ENCODE measurements at regions not wholly inside any gene's neighbourhood (a gene's known extent, or its start where the extent isn't known, plus 50 kb on each side); places are given as distances from the start of the nearest gene placed in this dataset.
"Not testable (repeated sequence)": the region's sequence is repeated elsewhere in the genome, so short reads cannot be mapped to it uniquely, and the experiment has no call there.

- no peaks in the 10 kb centered on the region for H3K9me3 Mint-ChIP-seq
- no peak overlapping the region for H3K4me3 Mint-ChIP-seq
- H3K36me3 Mint-ChIP-seq: no peaks in the 10 kb centered on the region
- H3K27ac Mint-ChIP-seq: no peak overlapping the region
- H3K27me3 Mint-ChIP-seq: no peaks in the 10 kb centered on the region
- H3K4me1 Mint-ChIP-seq: no peaks in the 10 kb centered on the region
These were observed 270.5 kb downstream of the C12orf75 start for GRCh38 chr12:105600911-105601545.

GRCh38 chr12:105602312-105602711 lies 271.8 kb downstream of the C12orf75 start:
- not testable (repeated sequence) for H3K4me1 Mint-ChIP-seq, H3K4me3 Mint-ChIP-seq, H3K27ac Mint-ChIP-seq, H3K27me3 Mint-ChIP-seq, H3K36me3 Mint-ChIP-seq, H3K9me3 Mint-ChIP-seq

- not testable (repeated sequence) for H3K27me3 Mint-ChIP-seq
These were observed 273.8 kb downstream of the C12orf75 start for GRCh38 chr12:105604281-105604680.

GRCh38 chr12:105606613-105607012 lies 276.1 kb downstream of the C12orf75 start:
- not testable (repeated sequence) for H3K27ac Mint-ChIP-seq, H3K36me3 Mint-ChIP-seq, H3K4me1 Mint-ChIP-seq, H3K4me3 Mint-ChIP-seq, H3K9me3 Mint-ChIP-seq, H3K27me3 Mint-ChIP-seq

More at GRCh38 chr12:105604281-105604680, 273.8 kb downstream of the C12orf75 start:
- not testable (repeated sequence) for H3K4me3 Mint-ChIP-seq, H3K27ac Mint-ChIP-seq, H3K9me3 Mint-ChIP-seq, H3K4me1 Mint-ChIP-seq, H3K36me3 Mint-ChIP-seq

- H3K9me3 Mint-ChIP-seq, H3K27ac Mint-ChIP-seq, H3K4me1 Mint-ChIP-seq, H3K27me3 Mint-ChIP-seq, H3K4me3 Mint-ChIP-seq, H3K36me3 Mint-ChIP-seq: not testable (repeated sequence)
These were observed 278.5 kb downstream of the C12orf75 start for GRCh38 chr12:105609001-105609400.

GRCh38 chr12:105610459-105610858 lies 280.0 kb downstream of the C12orf75 start:
- no peaks in the 10 kb centered on the region for H3K36me3 Mint-ChIP-seq
- H3K4me3 Mint-ChIP-seq: no peak overlapping the region
- no peaks in the 10 kb centered on the region for H3K27me3 Mint-ChIP-seq
- H3K4me1 Mint-ChIP-seq: no peaks in the 10 kb centered on the region
- no peak overlapping the region for H3K27ac Mint-ChIP-seq
- H3K9me3 Mint-ChIP-seq: no peaks in the 10 kb centered on the region

- no peak overlapping the region for H3K4me3 Mint-ChIP-seq
- H3K27me3 Mint-ChIP-seq: no peaks in the 10 kb centered on the region
- H3K4me1 Mint-ChIP-seq: no peaks in the 10 kb centered on the region
- no peaks in the 10 kb centered on the region for H3K9me3 Mint-ChIP-seq
- no peak overlapping the region for H3K27ac Mint-ChIP-seq
- H3K36me3 Mint-ChIP-seq: no peaks in the 10 kb centered on the region
These were observed 280.8 kb downstream of the C12orf75 start for GRCh38 chr12:105611340-105611739.

GRCh38 chr12:105613269-105613668 lies 282.8 kb downstream of the C12orf75 start:
- Mint-ChIP-seq H3K27me3 (no peaks in the 10 kb centered on the region), H3K36me3 (no peaks in the 10 kb centered on the region), H3K27ac (no peak overlapping the region), H3K9me3 (no peaks in the 10 kb centered on the region), H3K4me1 (no peaks in the 10 kb centered on the region), H3K4me3 (no peak overlapping the region)

GRCh38 chr12:105613887-105614286 lies 283.4 kb downstream of the C12orf75 start:
- H3K4me3 Mint-ChIP-seq: no peak overlapping the region
- H3K4me1 Mint-ChIP-seq: no peaks in the 10 kb centered on the region
- no peaks in the 10 kb centered on the region for H3K9me3 Mint-ChIP-seq
- H3K27me3 Mint-ChIP-seq: no peaks in the 10 kb centered on the region
- H3K27ac Mint-ChIP-seq: no peak overlapping the region
- H3K36me3 Mint-ChIP-seq: no peaks in the 10 kb centered on the region

- peaks cover 4% of the 10 kb centered on the region for H3K9me3 Mint-ChIP-seq
- H3K4me1 Mint-ChIP-seq: no peaks in the 10 kb centered on the region
- H3K27ac Mint-ChIP-seq: no peak overlapping the region
These were observed 286.6 kb downstream of the C12orf75 start for GRCh38 chr12:105616971-105617540.

GRCh38 chr12:105622220-105622619 lies 291.7 kb downstream of the C12orf75 start:
- H3K27ac Mint-ChIP-seq: no peak overlapping the region

More at GRCh38 chr12:105616971-105617540, 286.6 kb downstream of the C12orf75 start:
- Mint-ChIP-seq H3K36me3 (no peaks in the 10 kb centered on the region), H3K4me3 (no peak overlapping the region), H3K27me3 (no peaks in the 10 kb centered on the region)

GRCh38 chr12:105622846-105623736 lies 292.6 kb downstream of the C12orf75 start:
- H3K4me3 Mint-ChIP-seq: no peak overlapping the region
- peaks cover 7% of the 10 kb centered on the region for H3K27me3 Mint-ChIP-seq
- no peaks in the 10 kb centered on the region for H3K36me3 Mint-ChIP-seq
- H3K27ac Mint-ChIP-seq: no peak overlapping the region
- no peaks in the 10 kb centered on the region for H3K4me1 Mint-ChIP-seq
- peaks cover 4% of the 10 kb centered on the region for H3K9me3 Mint-ChIP-seq

More at GRCh38 chr12:105622220-105622619, 291.7 kb downstream of the C12orf75 start:
- Mint-ChIP-seq H3K27me3 (peaks cover 4% of the 10 kb centered on the region), H3K9me3 (peaks cover 4% of the 10 kb centered on the region), H3K4me1 (no peaks in the 10 kb centered on the region), H3K36me3 (no peaks in the 10 kb centered on the region), H3K4me3 (no peak overlapping the region)

- peaks cover 7% of the 10 kb centered on the region for H3K27me3 Mint-ChIP-seq
- no peak overlapping the region for H3K4me3 Mint-ChIP-seq
- no peaks in the 10 kb centered on the region for H3K36me3 Mint-ChIP-seq
- no peak overlapping the region for H3K27ac Mint-ChIP-seq
- no peaks in the 10 kb centered on the region for H3K4me1 Mint-ChIP-seq
- peaks cover 3% of the 10 kb centered on the region for H3K9me3 Mint-ChIP-seq
These were observed 296.2 kb downstream of the C12orf75 start for GRCh38 chr12:105626653-105627052.

- no peak overlapping the region for H3K27ac Mint-ChIP-seq
- H3K9me3 Mint-ChIP-seq: peaks cover 20% of the 10 kb centered on the region
- H3K27me3 Mint-ChIP-seq: no peaks in the 10 kb centered on the region
- no peaks in the 10 kb centered on the region for H3K4me1 Mint-ChIP-seq
- no peaks in the 10 kb centered on the region for H3K36me3 Mint-ChIP-seq
- H3K4me3 Mint-ChIP-seq: no peak overlapping the region
These were observed 307.0 kb downstream of the C12orf75 start for GRCh38 chr12:105637470-105637869.

GRCh38 chr12:105640761-105641160 lies 310.3 kb downstream of the C12orf75 start:
- Mint-ChIP-seq H3K9me3 (peaks cover 24% of the 10 kb centered on the region), H3K36me3 (peaks cover 2% of the 10 kb centered on the region), H3K27ac (no peak overlapping the region), H3K4me1 (no peaks in the 10 kb centered on the region), H3K27me3 (peaks cover 5% of the 10 kb centered on the region), H3K4me3 (no peak overlapping the region)

GRCh38 chr12:105641749-105642148 lies 311.3 kb downstream of the C12orf75 start:
- peaks cover 16% of the 10 kb centered on the region for H3K9me3 Mint-ChIP-seq
- no peak overlapping the region for H3K4me3 Mint-ChIP-seq
- H3K27ac Mint-ChIP-seq: no peak overlapping the region
- H3K27me3 Mint-ChIP-seq: peaks cover 5% of the 10 kb centered on the region
- H3K36me3 Mint-ChIP-seq: peaks cover 2% of the 10 kb centered on the region
- no peaks in the 10 kb centered on the region for H3K4me1 Mint-ChIP-seq
